Lung (tissue), 11 donors: ENCODE measurements at regions not wholly inside any gene's neighbourhood (a gene's known extent, or its start where the extent isn't known, plus 50 kb on each side); places are given as distances from the start of the nearest gene placed in this dataset.

Experiments
- ATAC-seq: fragments of 200-7000 bp; cut with Tn5 transposase; one replicate; pipeline ENCODE4 v1.9.1; 2020; ENCODE audit warnings: moderate number of reproducible peaks; ENCODE audit not compliant: insufficient read depth, low FRiP score
- DNase-seq, 3 donors: peaks; one replicate each; pipeline ENCODE4 v3.0.0-alpha.2; 2013 to 2017
- H3K27ac ChIP-seq, 2 donors: one replicate each; pipeline ENCODE4 v1.5.1; 2013; ENCODE audit warnings: mild to moderate bottlenecking in 2 of 2, moderate library complexity in 2 of 2, control low read depth in 1 of 2, inconsistent platforms in 1 of 2, low read depth in 1 of 2, low read length in 1 of 2
- H3K27me3 ChIP-seq, 3 donors: one replicate each; pipeline ENCODE4 v1.5.1; 2013; ENCODE audit warnings: low read length in 2 of 3; ENCODE audit not compliant: control insufficient read depth in 3 of 3, insufficient read depth in 3 of 3
- H3K36me3 ChIP-seq, 4 donors: one replicate each; pipeline ENCODE4 v1.5.1; 2013; ENCODE audit warnings: low read length in 4 of 4, mild to moderate bottlenecking in 1 of 4, moderate library complexity in 1 of 4; ENCODE audit not compliant: control insufficient read depth in 4 of 4, insufficient read depth in 4 of 4
- H3K4me1 ChIP-seq, 5 donors: one replicate each; pipeline ENCODE4 v1.5.1; 2013; ENCODE audit warnings: low read length in 5 of 5, mild to moderate bottlenecking in 2 of 5, moderate library complexity in 1 of 5; ENCODE audit not compliant: control insufficient read depth in 5 of 5, insufficient read depth in 5 of 5
- H3K4me3 ChIP-seq: one replicate; pipeline ENCODE4 v1.5.1; 2013; ENCODE audit warnings: mild to moderate bottlenecking, control low read depth, moderate library complexity
- H3K9ac ChIP-seq, 2 donors: one replicate each; pipeline ENCODE4 v1.5.1; 2013; ENCODE audit warnings: low read length in 2 of 2, control low read depth in 1 of 2; ENCODE audit not compliant: insufficient read depth in 1 of 2
- H3K9me3 ChIP-seq, 4 donors: one replicate each; pipeline ENCODE4 v1.5.1; 2013; ENCODE audit warnings: low read length in 3 of 4, mild to moderate bottlenecking in 1 of 4, moderate library complexity in 1 of 4; ENCODE audit not compliant: control insufficient read depth in 4 of 4, insufficient read depth in 3 of 4
- WGBS, 2 donors: extraction: QIAGEN DNeasy Blood & Tissue Kit; methylation state at CpG; one replicate each; pipeline ENCODE4 v1.1.7; 2013; 5-methylcytosine and 5-hydroxymethylcytosine counted together
- TF ChIP-seq, protein P1 (sequence below): IDR thresholded peaks from 2 replicates; pipeline ENCODE4 v1.5.1; 2012; ENCODE audit warnings: mild to moderate bottlenecking; ENCODE audit errors: control extremely low read depth, extremely low read depth
- donor health status: control.
- donor health status: control.
- donor health status: Bipolar disorder and iron deficiency.
- donor health status: healthy.
- donor health status: DM: yes; HTN: yes; CAD: no.

- TF ChIP-seq, protein P1, sequence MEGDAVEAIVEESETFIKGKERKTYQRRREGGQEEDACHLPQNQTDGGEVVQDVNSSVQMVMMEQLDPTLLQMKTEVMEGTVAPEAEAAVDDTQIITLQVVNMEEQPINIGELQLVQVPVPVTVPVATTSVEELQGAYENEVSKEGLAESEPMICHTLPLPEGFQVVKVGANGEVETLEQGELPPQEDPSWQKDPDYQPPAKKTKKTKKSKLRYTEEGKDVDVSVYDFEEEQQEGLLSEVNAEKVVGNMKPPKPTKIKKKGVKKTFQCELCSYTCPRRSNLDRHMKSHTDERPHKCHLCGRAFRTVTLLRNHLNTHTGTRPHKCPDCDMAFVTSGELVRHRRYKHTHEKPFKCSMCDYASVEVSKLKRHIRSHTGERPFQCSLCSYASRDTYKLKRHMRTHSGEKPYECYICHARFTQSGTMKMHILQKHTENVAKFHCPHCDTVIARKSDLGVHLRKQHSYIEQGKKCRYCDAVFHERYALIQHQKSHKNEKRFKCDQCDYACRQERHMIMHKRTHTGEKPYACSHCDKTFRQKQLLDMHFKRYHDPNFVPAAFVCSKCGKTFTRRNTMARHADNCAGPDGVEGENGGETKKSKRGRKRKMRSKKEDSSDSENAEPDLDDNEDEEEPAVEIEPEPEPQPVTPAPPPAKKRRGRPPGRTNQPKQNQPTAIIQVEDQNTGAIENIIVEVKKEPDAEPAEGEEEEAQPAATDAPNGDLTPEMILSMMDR = no peak
- peaks cover 0 to 26% (median 14%) of the 10 kb centered on the region in 5 donors for H3K4me1 ChIP-seq
- DNase-seq = peak; percentile 49 to 81 (median 77)
- ATAC-seq = no peak
- 49 to 70% methylated on average over 5 of the region's 5 CpGs for WGBS, 2 donors
- H3K9ac ChIP-seq = peak overlapping the region in 1 of 2 donors; percentile 40
- H3K36me3 ChIP-seq = no peaks in the 10 kb centered on the region
- no peaks in the 10 kb centered on the region for H3K27me3 ChIP-seq
- no peak overlapping the region for H3K27ac ChIP-seq
- no peak overlapping the region for H3K4me3 ChIP-seq
- no peaks in the 10 kb centered on the region for H3K9me3 ChIP-seq
These were observed 116.6 kb upstream of the MAP3K1 start for GRCh38 chr5:56698463-56699381.

GRCh38 chr5:56696900-56697299, 118.4 kb upstream of the MAP3K1 start:
- DNase-seq (peak; percentile 26 to 82 (median 64)), ATAC-seq (no peak)
- no peak overlapping the region for H3K9ac ChIP-seq
- H3K27ac ChIP-seq = no peak overlapping the region
- no peaks in the 10 kb centered on the region for H3K27me3 ChIP-seq
- no peaks in the 10 kb centered on the region for H3K9me3 ChIP-seq
- H3K36me3 ChIP-seq = no peaks in the 10 kb centered on the region
- peaks cover 0 to 26% (median 14%) of the 10 kb centered on the region in 5 donors for H3K4me1 ChIP-seq
- WGBS, 2 donors = 20 to 47% methylated on average over 1 of the region's 1 CpG
- TF ChIP-seq, protein P1 = no peak
- no peak overlapping the region for H3K4me3 ChIP-seq

DNA sequence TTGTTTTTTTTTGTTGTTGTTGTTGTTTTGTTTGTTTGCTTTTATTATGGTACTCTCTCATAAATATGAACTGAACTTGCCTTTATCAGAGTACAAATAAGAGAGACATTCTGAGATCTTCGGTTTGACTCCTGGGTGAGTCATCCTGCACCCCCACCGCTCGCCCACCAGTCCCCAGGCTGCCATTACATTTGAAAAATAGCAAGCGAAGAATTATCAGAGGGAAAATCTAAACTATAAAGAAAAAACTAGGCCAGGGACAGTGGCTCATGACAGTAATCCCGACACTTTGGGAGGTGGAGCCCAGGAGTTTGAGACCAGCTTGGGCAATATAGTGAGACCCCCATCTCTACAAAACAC, 122.1 kb upstream of the MAP3K1 start:
- Histone ChIP-seq H3K9me3 (no peaks in the 10 kb centered on the region), H3K27ac (no peak overlapping the region), H3K9ac (no peak overlapping the region), H3K36me3 (no peaks in the 10 kb centered on the region), H3K4me1 (peaks cover 0 to 10% (median 2%) of the 10 kb centered on the region in 5 donors), H3K4me3 (no peak overlapping the region), H3K27me3 (no peaks in the 10 kb centered on the region)
- TF ChIP-seq, protein P1 = no peak
- 89 to 96% methylated on average over 5 of the region's 5 CpGs for WGBS, 2 donors
- no peak for ATAC-seq
- DNase-seq = no peak
